GM12878 (cell line): ENCODE measurements at regions not wholly inside any gene's neighbourhood (a gene's known extent, or its start where the extent isn't known, plus 50 kb on each side); places are given as distances from the start of the nearest gene placed in this dataset.

Experiments
- ATAC-seq: fragments of 200-7000 bp; cut with Tn5 transposase; 3 replicates; pipeline ENCODE4 v1.9.1; 2020; ENCODE audit warnings: mild to moderate bottlenecking, moderate library complexity
- BruUV-seq: library from RNA; stranded (reverse); fragments of 400-500 nt; replicated peaks from 2 replicates; lab custom pipeline; 2021; lab: Mats Ljungman, UMichigan
- CTCF ChIA-PET: fragments of 300-600 bp; sonication (Branson Sonifier 250); formaldehyde crosslinking; extraction: SDS; loops from one replicate; lab custom pipeline; 2021; ENCODE audit warnings: inconsistent platforms; lab: Yijun Ruan, JAX
- POLR2A ChIA-PET: fragments of 350-600 bp; formaldehyde crosslinking; extraction: SDS; loops from one replicate; lab custom pipeline; 2021; ENCODE audit warnings: inconsistent platforms; lab: Charles Lee
- RAD21 ChIA-PET: fragments of 300-600 bp; sonication (Branson Sonifier 250); formaldehyde crosslinking; loops from one replicate; lab custom pipeline; 2023; ENCODE audit warnings: antibody characterized with exemption; ENCODE audit not compliant: unreplicated experiment; lab: Charles Lee
- SMC1A ChIA-PET: fragments of 300-600 bp; sonication (Branson Sonifier 250); formaldehyde crosslinking; loops from one replicate; lab custom pipeline; 2023; ENCODE audit not compliant: unreplicated experiment, uncharacterized antibody; lab: Charles Lee
- DNase-seq: peaks from one replicate; pipeline ENCODE4 v3.0.0-alpha.2; 2011; ENCODE audit warnings: low read depth, low spot score
- FAIRE-seq: peaks from 3 replicates; lab custom pipeline; 2011; peaks lifted over from hg19 to GRCh38; lab: Jason Lieb, UNC
- H2AFZ ChIP-seq: 2 replicates; pipeline ENCODE4 v1.6.0; 2011; ENCODE audit warnings: low read depth, low read length, control low read depth; ENCODE audit not compliant: control insufficient read depth
- H3K27ac ChIP-seq: 2 replicates; pipeline ENCODE4 v1.5.1; 2011; ENCODE audit warnings: control low read depth; ENCODE audit not compliant: control insufficient read depth, insufficient read depth
- H3K27me3 ChIP-seq, 2 experiments: replicated peaks in 1 of 2; 2 replicates each; pipeline versions ENCODE4 v1.6.0 to v1.6.1; 2011; ENCODE audit warnings: low read length in 1 of 2; ENCODE audit not compliant: control insufficient read depth in 2 of 2, insufficient read depth in 2 of 2
- H3K36me3 ChIP-seq, 2 experiments: 2 replicates each; pipeline ENCODE4 v1.5.1; 2011; ENCODE audit warnings: low read length in 1 of 2; ENCODE audit not compliant: control insufficient read depth in 2 of 2, insufficient read depth in 2 of 2
- H3K4me1 ChIP-seq: 2 replicates; pipeline ENCODE4 v1.6.1; 2011; ENCODE audit warnings: mild to moderate bottlenecking, low read length, moderate library complexity, mixed read lengths; ENCODE audit not compliant: control insufficient read depth, insufficient read depth
- H3K4me2 ChIP-seq: 2 replicates; pipeline ENCODE4 v1.6.0; 2011; ENCODE audit warnings: control low read depth; ENCODE audit not compliant: control insufficient read depth, insufficient read depth
- H3K4me3 ChIP-seq: fragments of 200-600 bp; sonication (generic); 2 replicates; pipeline ENCODE4 v1.5.1; 2016
- H3K79me2 ChIP-seq: 2 replicates; pipeline ENCODE4 v1.6.0; 2011; ENCODE audit warnings: low read length; ENCODE audit not compliant: control insufficient read depth, insufficient read depth
- H3K9ac ChIP-seq: 2 replicates; pipeline ENCODE4 v1.8.0; 2011; ENCODE audit warnings: low read length, control low read depth, mixed read lengths; ENCODE audit not compliant: control insufficient read depth, insufficient read depth
- H3K9me3 ChIP-seq: replicated peaks from 3 replicates; pipeline ENCODE4 v1.5.1; 2011; ENCODE audit warnings: mild to moderate bottlenecking, low read length; ENCODE audit not compliant: control insufficient read depth, insufficient read depth
- H4K20me1 ChIP-seq: 2 replicates; pipeline ENCODE4 v1.6.0; 2011; ENCODE audit not compliant: control insufficient read depth, insufficient read depth
- DPF2 ChIP-seq: fragments of 450-650 bp; IDR thresholded peaks from 2 replicates; pipeline ENCODE4 v1.6.1; 2017; ENCODE audit warnings: mild to moderate bottlenecking
- E2F8 ChIP-seq: fragments of 450-650 bp; IDR thresholded peaks from 2 replicates; pipeline ENCODE4 v1.6.1; 2018; ENCODE audit warnings: mild to moderate bottlenecking, low read depth, moderate library complexity; ENCODE audit not compliant: partially characterized antibody
- EGR1 ChIP-seq, 2 experiments: IDR thresholded peaks; 1 replicate in 1 of 2; 2 replicates in 1 of 2; pipeline ENCODE4 v1.6.1; 2011 to 2012; ENCODE audit warnings: low read depth in 2 of 2, low read length in 2 of 2, borderline replicate concordance in 1 of 2, mild to moderate bottlenecking in 1 of 2, moderate library complexity in 1 of 2
- HDAC6 ChIP-seq: fragments of 200-600 bp; sonication (generic); IDR thresholded peaks from one replicate; pipeline ENCODE4 v1.8.0; 2017; ENCODE audit warnings: antibody characterized with exemption; ENCODE audit not compliant: unreplicated experiment
- IRF3 ChIP-seq: fragments of 450-650 bp; IDR thresholded peaks from 2 replicates; pipeline ENCODE4 v1.6.1; 2014; ENCODE audit warnings: mild to moderate bottlenecking
- JUNB ChIP-seq: IDR thresholded peaks from 2 replicates; pipeline ENCODE4 v1.6.1; 2016; ENCODE audit warnings: antibody characterized with exemption, mild to moderate bottlenecking
- NBN ChIP-seq: fragments of 450-650 bp; IDR thresholded peaks from 2 replicates; pipeline ENCODE4 v1.6.1; 2016
- PML ChIP-seq: IDR thresholded peaks from 2 replicates; pipeline ENCODE4 v1.6.1; 2012; ENCODE audit warnings: low read length, inconsistent platforms
- POLR2AphosphoS5 ChIP-seq: IDR thresholded peaks from 2 replicates; pipeline ENCODE4 v1.6.1; 2011; ENCODE audit warnings: mild to moderate bottlenecking, low read length, inconsistent platforms
- RB1 ChIP-seq: fragments of 450-650 bp; formaldehyde crosslinking; IDR thresholded peaks from 2 replicates; pipeline ENCODE4 v1.6.1; 2017; ENCODE audit warnings: mild to moderate bottlenecking, borderline replicate concordance
- SREBF1 ChIP-seq: IDR thresholded peaks from 2 replicates; pipeline ENCODE4 v1.6.1; 2012; ENCODE audit warnings: mild to moderate bottlenecking, low read length
- TARDBP ChIP-seq: IDR thresholded peaks from 2 replicates; pipeline ENCODE4 v1.6.1; 2016; ENCODE audit warnings: borderline replicate concordance
- TCF12 ChIP-seq: IDR thresholded peaks from 2 replicates; pipeline ENCODE4 v1.6.1; 2011; ENCODE audit warnings: low read depth, mild to moderate bottlenecking, low read length
- USF1 ChIP-seq: IDR thresholded peaks from 2 replicates; pipeline ENCODE4 v1.6.1; 2011; ENCODE audit warnings: borderline replicate concordance, low read depth, mild to moderate bottlenecking, moderate library complexity, mixed read lengths, low read length; ENCODE audit not compliant: insufficient read depth; ENCODE audit errors: extremely low read length
- YY1 ChIP-seq: IDR thresholded peaks from 2 replicates; pipeline ENCODE4 v1.6.1; 2011; ENCODE audit warnings: low read depth, mild to moderate bottlenecking, low read length
- ZBTB40 ChIP-seq: fragments of 450-650 bp; IDR thresholded peaks from 2 replicates; pipeline ENCODE4 v1.6.1; 2016; ENCODE audit warnings: mild to moderate bottlenecking, moderate library complexity, borderline replicate concordance
- WGBS: methylation state at CpG from one replicate; pipeline ENCODE4 v1.1.6; 2016; ENCODE audit warnings: low lambda C conversion rate; ENCODE audit not compliant: insufficient replicate concordance, insufficient coverage; ENCODE audit errors: missing lambda C conversion rate; 5-methylcytosine and 5-hydroxymethylcytosine counted together
- in situ Hi-C: fragments of 300-500 bp; cut with MboI; formaldehyde crosslinking; loops from 9 replicates; pipeline ENCODE4 v1.14.3; 2018; ENCODE audit warnings: mixed read lengths
- intact Hi-C: fragments of 100-400 bp; cut with micrococcal nuclease; formaldehyde crosslinking; loops from one replicate; pipeline ENCODE4 v1.14.2; 2022; ENCODE audit not compliant: unreplicated experiment

GRCh38 chr16:77645764-77646163 lies 76.5 kb upstream of the NUDT7 start:
- BruUV-seq = no TSS peak
- no peak overlapping the region for H3K4me3 ChIP-seq
- no peaks in the 10 kb centered on the region for H3K4me1 ChIP-seq
- H3K4me2 ChIP-seq = no peak overlapping the region
- H3K9me3 ChIP-seq = no peaks in the 10 kb centered on the region
- 2% methylated on average over 3 of the region's 3 CpGs for WGBS
- DNase-seq (no peak), ATAC-seq (no peak), FAIRE-seq (no peak)
- in situ Hi-C loops = no loop called here
- SMC1A ChIA-PET = no interaction called here
- intact Hi-C loops = no loop called here
- H3K9ac ChIP-seq = no peak overlapping the region
- H3K27ac ChIP-seq = no peak overlapping the region
- CTCF ChIA-PET = no interaction called here
- no peaks in the 10 kb centered on the region for H4K20me1 ChIP-seq
- no peak overlapping the region for H2AFZ ChIP-seq
- POLR2A ChIA-PET = no interaction called here
- RAD21 ChIA-PET = no interaction called here
- H3K27me3 ChIP-seq = no peaks in the 10 kb centered on the region
- TF ChIP-seq ZBTB40 (no peak), POLR2AphosphoS5 (no peak), RB1 (no peak), TARDBP (no peak), NBN (no peak), E2F8 (no peak), JUNB (no peak), PML (no peak), HDAC6 (no peak), TCF12 (no peak), EGR1 (IDR thresholded peaks at IDR 0.05; ENCODE audit: borderline replicate concordance in 1 of 2, low read depth in 2 of 2, low read length in 2 of 2) (no peak), DPF2 (no peak), YY1 (no peak), IRF3 (no peak), SREBF1 (no peak), USF1 (no peak)
- TF ChIP-seq, all 136 proteins: peak for 0
- no peaks in the 10 kb centered on the region for H3K36me3 ChIP-seq
- no peaks in the 10 kb centered on the region for H3K79me2 ChIP-seq
